Superior temporal gyrus (tissue), 1 donor: ENCODE measurements at regions not wholly inside any gene's neighbourhood (a gene's known extent, or its start where the extent isn't known, plus 50 kb on each side); places are given as distances from the start of the nearest gene placed in this dataset.
A peak's percentile ranks its signal among the peaks of the same experiment; 100 is the strongest.
"Not testable (repeated sequence)": the region's sequence is repeated elsewhere in the genome, so short reads cannot be mapped to it uniquely, and the experiment has no call there.

Experiments used
- DNase-seq: peaks from one replicate; pipeline ENCODE4 v3.0.0-alpha.2; 2016; ENCODE audit errors: extremely low spot score

GRCh38 chr1:199411506-199411905 is 616.0 kb upstream of the NR5A2 start:
- DNase-seq = no peak

DNA sequence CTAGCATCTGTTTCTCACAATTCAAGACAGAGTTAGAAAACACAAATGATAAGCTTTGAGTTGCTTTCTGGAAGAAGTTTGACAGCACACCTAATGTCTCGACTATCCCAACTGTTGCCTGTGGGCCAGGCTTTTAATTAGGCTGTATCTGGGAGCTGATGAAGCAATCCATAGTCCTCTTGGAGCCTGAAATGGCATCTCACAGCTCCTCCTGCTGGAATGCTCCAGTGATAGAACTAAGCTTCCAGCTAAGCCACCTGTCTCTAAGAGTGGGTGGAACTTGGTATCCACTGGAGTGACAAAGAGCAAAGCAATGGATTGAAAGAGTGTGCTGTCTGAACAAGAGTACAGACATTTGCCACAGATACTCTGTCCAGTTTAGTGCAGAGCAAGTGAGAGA is 605.3 kb upstream of the NR5A2 start:
- DNase-seq = no peak

- DNase-seq = no peak
Observed at GRCh38 chr1:199447906-199448305, 579.6 kb upstream of the NR5A2 start.

GRCh38 chr1:199448646-199449045 is 578.9 kb upstream of the NR5A2 start:
- DNase-seq = no peak

- no peak for DNase-seq
Observed at GRCh38 chr1:199449221-199449620, 578.3 kb upstream of the NR5A2 start.

- DNase-seq = no peak
Observed at GRCh38 chr1:199449681-199450080, 577.8 kb upstream of the NR5A2 start.

DNA sequence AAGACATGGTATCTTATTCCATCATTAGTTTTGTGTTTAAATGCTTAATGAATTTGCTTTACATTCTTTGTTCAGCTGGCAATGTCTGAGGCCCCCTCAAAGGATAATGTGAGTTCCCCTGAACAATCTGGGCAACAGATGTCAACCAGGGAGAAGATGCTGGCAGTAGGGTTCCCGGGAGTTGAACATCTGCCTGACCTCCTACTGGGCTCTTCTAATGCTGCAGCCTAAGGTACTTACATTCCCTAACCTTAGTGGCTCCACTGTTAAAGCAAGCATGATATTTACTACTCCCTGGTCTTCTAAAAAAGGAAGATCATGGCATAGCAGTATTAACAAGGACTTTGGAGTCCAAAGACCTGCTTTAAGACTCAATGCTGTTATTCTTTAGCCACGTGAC is 574.9 kb upstream of the NR5A2 start:
- DNase-seq = no peak

- DNase-seq = no peak
Observed at GRCh38 chr1:199453723-199454122, 573.8 kb upstream of the NR5A2 start.

DNA sequence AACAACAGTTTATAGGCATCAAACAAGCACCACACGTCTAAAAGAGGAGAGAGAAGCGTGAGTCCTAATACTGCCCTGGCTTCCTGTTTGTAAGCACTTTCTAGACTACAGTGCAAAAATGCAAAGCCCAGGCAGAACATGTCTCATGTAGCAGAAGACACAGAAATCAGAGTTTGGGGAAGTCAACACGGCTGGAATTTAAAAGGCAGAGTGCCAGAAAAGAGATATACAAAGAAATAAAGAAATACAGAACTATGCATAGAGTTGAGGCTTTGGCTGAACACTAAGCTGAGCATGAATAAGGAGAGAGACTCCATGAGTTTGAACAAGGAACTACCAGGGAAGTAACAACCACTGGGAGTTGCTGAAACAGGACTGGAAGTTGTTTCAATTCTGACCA is 566.6 kb upstream of the NR5A2 start:
- DNase-seq = no peak

DNA sequence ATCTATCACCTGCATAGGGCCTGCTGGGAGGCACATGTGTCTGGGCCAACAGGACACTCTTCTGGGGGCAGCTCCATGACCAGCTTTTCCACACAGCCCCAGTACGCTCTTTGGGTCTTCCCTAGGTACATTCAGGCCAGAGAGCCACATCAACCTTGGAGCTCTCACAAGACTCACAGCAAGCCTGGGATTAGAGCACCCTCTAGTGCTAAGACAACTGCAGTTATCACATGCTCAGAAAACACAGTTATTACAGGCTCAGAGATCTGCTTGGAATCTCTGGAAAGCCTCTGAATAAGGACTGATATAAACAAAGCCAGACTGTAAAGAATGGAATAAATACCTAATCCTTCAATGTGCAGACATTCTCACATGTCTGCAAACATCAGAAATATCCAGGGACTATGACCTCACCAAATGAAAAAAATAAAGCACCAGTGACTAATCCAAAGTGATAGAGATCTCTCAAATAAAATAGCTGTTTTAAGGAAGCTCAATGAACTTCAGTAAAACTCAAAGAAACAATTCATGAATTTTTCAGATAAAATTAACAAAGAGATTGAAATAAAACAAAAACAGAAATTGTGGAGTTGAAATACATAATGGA is 563.9 kb upstream of the NR5A2 start:
- no peak for DNase-seq

- no peak for DNase-seq
Observed at GRCh38 chr1:199466961-199467360, 560.5 kb upstream of the NR5A2 start.

GRCh38 chr1:199472018-199472417 is 555.5 kb upstream of the NR5A2 start:
- no peak for DNase-seq

GRCh38 chr1:199472978-199473377 is 554.5 kb upstream of the NR5A2 start:
- peak; percentile 52 for DNase-seq

DNA sequence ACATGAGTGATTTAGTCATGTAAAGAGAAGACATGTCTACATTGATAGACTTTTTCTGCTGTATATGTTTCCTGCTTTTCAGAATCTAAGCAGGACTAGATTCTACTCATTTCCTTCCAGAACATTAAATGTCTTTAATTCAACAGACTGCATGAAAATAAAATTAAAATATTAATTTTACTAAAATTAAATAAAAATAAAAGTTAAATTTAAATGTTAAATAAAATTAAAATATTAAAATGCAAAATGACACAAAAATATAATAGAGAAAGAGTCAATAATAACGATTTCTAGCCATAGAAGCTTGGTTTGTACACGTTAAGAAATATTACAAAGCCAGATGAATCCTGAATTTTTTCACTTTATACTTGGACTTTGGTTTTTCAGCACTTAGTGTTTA is 552.8 kb upstream of the NR5A2 start:
- DNase-seq = no peak

DNA sequence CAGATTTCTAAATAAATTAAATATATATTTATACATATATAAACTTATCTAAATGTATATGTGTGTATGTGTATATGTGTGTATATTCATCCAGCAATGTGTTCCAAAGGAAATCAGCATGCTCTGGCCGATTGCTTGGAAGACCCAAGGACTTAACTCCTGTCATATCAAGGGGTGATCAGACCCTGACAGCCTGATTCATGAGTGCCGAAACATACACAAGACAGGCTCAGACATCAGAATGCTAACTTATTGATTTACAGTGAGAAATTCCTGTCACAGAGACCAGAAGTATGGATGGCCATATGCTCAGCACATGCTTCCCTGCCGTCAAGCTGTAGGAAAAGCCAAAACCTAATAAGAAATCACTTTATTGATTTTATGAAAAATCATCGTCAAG is 545.1 kb upstream of the NR5A2 start:
- no peak for DNase-seq

- DNase-seq = no peak
Observed at GRCh38 chr1:199489594-199489993, 537.9 kb upstream of the NR5A2 start.

- DNase-seq = no peak
Observed at GRCh38 chr1:199490769-199491527, 536.6 kb upstream of the NR5A2 start.

GRCh38 chr1:199495432-199495831 is 532.1 kb upstream of the NR5A2 start:
- DNase-seq = no peak

GRCh38 chr1:199498802-199499201 is 528.7 kb upstream of the NR5A2 start:
- DNase-seq = not testable (repeated sequence)

DNA sequence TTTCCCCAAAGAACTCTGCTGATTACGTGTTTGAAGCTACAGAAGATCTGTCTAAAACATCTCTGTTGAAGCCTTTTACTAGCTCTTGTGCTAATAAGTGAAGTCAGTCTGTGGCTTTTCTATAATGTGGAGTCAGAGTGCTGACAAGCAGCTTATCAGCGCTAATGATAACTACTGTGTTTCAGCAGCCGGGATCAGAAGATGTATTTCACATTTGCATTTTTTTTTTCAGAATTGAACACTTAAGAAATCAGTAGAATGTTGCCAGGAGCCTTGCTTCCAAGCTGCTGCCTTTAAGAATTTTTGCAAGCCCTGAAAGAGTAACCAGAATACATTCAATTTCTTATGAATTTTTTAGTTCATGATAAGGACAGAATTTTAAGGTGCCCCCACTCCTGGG is 519.4 kb upstream of the NR5A2 start:
- DNase-seq = no peak

GRCh38 chr1:199508653-199509052 is 518.9 kb upstream of the NR5A2 start:
- DNase-seq = no peak

DNA sequence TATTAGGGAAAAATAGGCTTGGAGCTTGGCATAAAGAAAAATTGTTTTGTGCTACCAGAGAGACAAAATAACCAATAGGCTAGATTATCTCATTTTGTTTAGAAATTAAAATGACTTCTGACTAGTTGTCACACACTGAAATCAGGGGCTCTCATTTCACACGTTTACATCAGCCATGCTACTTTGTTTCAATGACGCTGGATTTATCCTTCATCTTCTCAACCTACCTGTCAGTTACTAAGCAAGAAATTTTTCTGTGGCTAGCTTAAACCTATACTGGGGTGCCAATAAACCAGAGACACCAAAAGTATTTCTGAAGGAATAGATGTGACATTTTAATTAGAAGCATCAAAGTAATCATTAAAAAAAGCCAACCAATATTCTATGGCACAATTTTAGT is 518.1 kb upstream of the NR5A2 start:
- no peak for DNase-seq

- no peak for DNase-seq
Observed at GRCh38 chr1:199510314-199510713, 517.2 kb upstream of the NR5A2 start.
